Kidney (tissue), 13 donors: ENCODE measurements at regions not wholly inside any gene's neighbourhood (a gene's known extent, or its start where the extent isn't known, plus 50 kb on each side); places are given as distances from the start of the nearest gene placed in this dataset.

Experiments
- DNase-seq, 5 donors: peaks; one replicate each; pipeline ENCODE4 v3.0.0-alpha.2; 2013 to 2020
- FAIRE-seq: peaks from 2 replicates; lab custom pipeline; 2012; peaks lifted over from hg19 to GRCh38; lab: Jason Lieb, UNC
- H3K27ac ChIP-seq, 2 donors: one replicate each; pipeline ENCODE4 v1.7.0; 2013; ENCODE audit warnings: low read depth in 2 of 2, low read length in 2 of 2, inconsistent platforms in 1 of 2
- H3K27me3 ChIP-seq: one replicate; pipeline ENCODE4 v1.7.1; 2013; ENCODE audit warnings: low read length, inconsistent platforms; ENCODE audit not compliant: control insufficient read depth, insufficient read depth
- H3K36me3 ChIP-seq, 3 donors: one replicate each; pipeline versions ENCODE4 v1.7.0 to v1.7.1; 2013; ENCODE audit warnings: low read length in 3 of 3, control low read depth in 1 of 3, inconsistent platforms in 1 of 3; ENCODE audit not compliant: insufficient read depth in 3 of 3, control insufficient read depth in 2 of 3
- H3K4me1 ChIP-seq, 3 donors: one replicate each; pipeline versions ENCODE4 v1.7.0 to v1.7.1; 2013; ENCODE audit warnings: low read length in 3 of 3, inconsistent platforms in 1 of 3, low read depth in 1 of 3; ENCODE audit not compliant: control insufficient read depth in 2 of 3, insufficient read depth in 2 of 3
- H3K4me3 ChIP-seq, 3 donors: one replicate each; pipeline versions ENCODE4 v1.7.0 to v1.8.1; 2013; ENCODE audit warnings: low read length in 3 of 3, control low read depth in 1 of 3, inconsistent platforms in 1 of 3
- H3K9ac ChIP-seq, 3 donors: one replicate each; pipeline versions ENCODE4 v1.7.0 to v1.7.1; 2013; ENCODE audit warnings: low read length in 3 of 3, control low read depth in 1 of 3, inconsistent platforms in 1 of 3
- H3K9me3 ChIP-seq, 3 donors: one replicate each; pipeline versions ENCODE4 v1.7.0 to v1.7.1; 2013; ENCODE audit warnings: low read length in 3 of 3, control low read depth in 1 of 3, inconsistent platforms in 1 of 3; ENCODE audit not compliant: control insufficient read depth in 2 of 3, insufficient read depth in 1 of 3
- CTCF ChIP-seq: IDR thresholded peaks from 3 replicates; pipeline ENCODE4 v1.5.1; 2012; ENCODE audit warnings: mild to moderate bottlenecking, moderate library complexity, borderline replicate concordance; ENCODE audit not compliant: insufficient read depth; ENCODE audit errors: extremely low read depth
- intact Hi-C: fragments of 100-400 bp; cut with DNase I; formaldehyde crosslinking; loops from one replicate; pipeline ENCODE4 v1.11.1; 2022
- donor health status: control.
- donor health status: control.
- donor health status: control.
- donor health status: control.
- donor health status: control.
- donor health status: DM: yes; HTN: yes; CAD: no.
- donor health status: Normal renal cell carcinoma (clear cell type).

- FAIRE-seq (no peak), DNase-seq (no peak)
- intact Hi-C loops = loop anchor here (10.0 kb wide), 1 partner anchor 162 kb away; no protein-coding TSS in a partner anchor
- no peaks in the 10 kb centered on the region for H3K27me3 ChIP-seq
- no peak overlapping the region for H3K4me3 ChIP-seq
- no peaks in the 10 kb centered on the region for H3K9me3 ChIP-seq
- H3K4me1 ChIP-seq = no peaks in the 10 kb centered on the region
- H3K27ac ChIP-seq = no peak overlapping the region
- no peaks in the 10 kb centered on the region for H3K36me3 ChIP-seq
- no peak for TF ChIP-seq CTCF
- no peak overlapping the region for H3K9ac ChIP-seq
These were observed 578.7 kb upstream of the NETO1 start for GRCh38 chr18:73446502-73446901.

- H3K27me3 ChIP-seq = no peaks in the 10 kb centered on the region
- DNase-seq (no peak), FAIRE-seq (no peak)
- no peak overlapping the region for H3K9ac ChIP-seq
- no peaks in the 10 kb centered on the region for H3K9me3 ChIP-seq
- no peak for TF ChIP-seq CTCF
- intact Hi-C loops = no loop called here
- no peaks in the 10 kb centered on the region for H3K4me1 ChIP-seq
- H3K36me3 ChIP-seq = no peaks in the 10 kb centered on the region
- H3K4me3 ChIP-seq = no peak overlapping the region
- no peak overlapping the region for H3K27ac ChIP-seq
These were observed 563.8 kb upstream of the NETO1 start for GRCh38 chr18:73431620-73432019.

GRCh38 chr18:73421010-73421409 lies 553.2 kb upstream of the NETO1 start:
- DNase-seq (no peak), FAIRE-seq (no peak)
- no peak for TF ChIP-seq CTCF
- H3K4me1 ChIP-seq = no peaks in the 10 kb centered on the region
- no peaks in the 10 kb centered on the region for H3K27me3 ChIP-seq
- H3K36me3 ChIP-seq = no peaks in the 10 kb centered on the region
- H3K9me3 ChIP-seq = no peaks in the 10 kb centered on the region
- no peak overlapping the region for H3K4me3 ChIP-seq
- no peak overlapping the region for H3K9ac ChIP-seq
- intact Hi-C loops = no loop called here
- H3K27ac ChIP-seq = no peak overlapping the region

GRCh38 chr18:73419531-73419930 lies 551.7 kb upstream of the NETO1 start:
- intact Hi-C loops = no loop called here
- no peak for DNase-seq
- FAIRE-seq = no peak
- no peak overlapping the region for H3K9ac ChIP-seq
- no peak overlapping the region for H3K27ac ChIP-seq
- no peak for TF ChIP-seq CTCF
- no peaks in the 10 kb centered on the region for H3K27me3 ChIP-seq
- H3K4me1 ChIP-seq = no peaks in the 10 kb centered on the region
- H3K4me3 ChIP-seq = no peak overlapping the region
- no peaks in the 10 kb centered on the region for H3K9me3 ChIP-seq
- no peaks in the 10 kb centered on the region for H3K36me3 ChIP-seq
